Ramos (cell line): ENCODE measurements at regions not wholly inside any gene's neighbourhood (a gene's known extent, or its start where the extent isn't known, plus 50 kb on each side); places are given as distances from the start of the nearest gene placed in this dataset.

Experiments used
- in situ Hi-C: fragments of 300-500 bp; cut with MboI; formaldehyde crosslinking; loops from one replicate; pipeline ENCODE4 v1.14.3; 2022; ENCODE audit warnings: low sequenced_read_pairs; ENCODE audit not compliant: unreplicated experiment

- in situ Hi-C loops, result no loop called here
Measured at GRCh38 chr10:60728056-60728455, 50.2 kb upstream of the CDK1 start.

GRCh38 chr10:60726257-60726656 lies 52.0 kb upstream of the CDK1 start:
- in situ Hi-C loops, result no loop called here

DNA sequence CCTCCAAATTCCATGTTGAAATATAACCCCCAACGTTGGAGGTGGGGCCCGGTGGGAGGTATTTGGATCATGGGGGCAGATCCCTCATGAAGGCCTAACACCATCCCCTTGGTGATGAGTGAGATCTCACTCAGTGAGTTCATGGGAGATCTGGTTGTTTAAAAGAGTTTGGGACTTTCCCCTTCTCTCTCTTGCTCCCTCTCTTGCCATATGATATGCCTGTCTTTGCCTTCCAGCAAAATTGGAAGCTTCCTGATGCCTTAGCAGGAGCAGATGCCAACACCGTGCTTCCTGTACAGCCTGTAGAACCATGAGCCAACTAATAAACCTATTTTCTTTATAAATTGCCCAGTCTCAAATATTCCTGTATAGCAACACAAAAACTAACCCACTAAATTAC lies 55.7 kb upstream of the CDK1 start:
- in situ Hi-C loops, result no loop called here

DNA sequence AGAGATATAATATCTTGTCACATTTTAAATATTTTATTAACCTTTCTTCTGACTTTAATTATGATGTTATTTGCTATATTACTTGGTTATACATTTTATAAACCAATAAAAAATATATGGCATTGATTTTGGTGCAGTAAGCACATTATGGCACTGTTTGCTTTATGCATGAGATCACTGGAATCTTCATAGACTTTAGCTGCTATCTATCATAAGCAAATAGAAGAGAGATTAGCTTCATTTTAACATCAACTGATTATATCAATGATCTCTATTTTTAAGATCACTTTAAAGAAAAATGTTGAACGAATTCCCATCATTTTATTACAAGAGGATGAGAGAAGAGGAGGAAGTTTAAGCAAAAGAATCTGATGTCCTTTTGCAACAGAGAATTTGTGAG lies 58.6 kb upstream of the CDK1 start:
- in situ Hi-C loops, result no loop called here

- in situ Hi-C loops, result no loop called here
Measured at GRCh38 chr10:60718886-60719285, 59.4 kb upstream of the CDK1 start.

- in situ Hi-C loops, result no loop called here
Measured at GRCh38 chr10:60717852-60718251, 60.4 kb upstream of the CDK1 start.

- in situ Hi-C loops, result no loop called here
Measured at GRCh38 chr10:60714233-60714632, 64.0 kb upstream of the CDK1 start.

GRCh38 chr10:60711496-60711895 lies 66.8 kb upstream of the CDK1 start:
- in situ Hi-C loops, result no loop called here

DNA sequence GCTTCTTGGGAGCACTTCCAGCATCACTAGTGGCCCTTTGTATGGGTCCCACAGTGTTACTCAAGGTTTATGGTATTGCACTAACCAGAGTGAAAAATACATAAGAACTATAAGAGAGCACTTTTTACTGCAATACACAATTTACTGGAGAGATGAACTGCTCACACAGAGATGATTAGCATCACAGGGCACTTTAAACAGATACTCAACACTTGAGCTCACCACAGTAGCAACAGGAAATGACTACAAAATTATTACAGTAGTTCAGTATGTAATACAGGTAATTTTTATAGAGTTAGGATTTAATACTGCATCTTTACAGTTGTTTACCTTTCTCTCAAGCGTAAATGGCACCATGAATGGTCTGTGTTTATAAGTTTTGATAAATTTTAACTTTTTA lies 68.2 kb upstream of the CDK1 start:
- in situ Hi-C loops, result no loop called here

DNA sequence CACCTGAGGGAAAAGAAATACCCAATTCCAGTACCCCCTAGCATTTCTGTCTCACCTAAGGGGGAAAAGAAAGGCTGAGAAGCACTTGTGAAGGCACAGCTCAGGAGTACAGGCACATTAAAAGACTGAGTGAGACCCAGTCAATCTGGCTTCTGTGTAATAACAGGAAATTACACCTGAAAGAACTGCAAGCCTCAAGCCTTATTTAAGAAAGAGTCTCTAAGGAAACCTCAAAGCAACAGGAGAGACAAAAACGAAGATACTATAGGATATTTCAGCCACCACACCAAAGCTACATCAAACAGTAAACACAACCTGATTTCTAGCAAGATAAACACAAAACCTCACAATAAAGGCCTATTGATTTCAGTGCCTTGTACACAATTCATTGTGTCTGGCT lies 69.6 kb upstream of the CDK1 start:
- in situ Hi-C loops, result no loop called here

GRCh38 chr10:60707841-60708240 lies 70.4 kb upstream of the CDK1 start:
- in situ Hi-C loops, result no loop called here

DNA sequence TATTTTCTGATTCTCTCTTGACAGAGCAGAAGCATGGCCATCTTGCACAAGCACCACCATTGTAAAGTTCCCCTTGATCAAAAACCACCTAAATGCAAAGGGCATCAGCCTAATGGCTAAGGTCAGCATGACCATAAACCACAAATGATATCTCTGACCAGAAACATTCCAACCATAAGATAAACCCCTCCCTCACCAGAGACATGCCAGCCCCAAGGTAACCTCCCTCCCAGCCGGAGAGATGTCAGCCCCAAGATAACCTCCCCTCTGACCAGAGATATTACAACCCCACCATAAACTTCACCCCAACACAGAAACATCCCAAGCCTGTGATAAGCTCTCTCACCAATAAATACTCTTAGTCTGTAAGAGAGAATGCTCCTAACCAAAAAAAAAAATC lies 72.1 kb upstream of the CDK1 start:
- in situ Hi-C loops, result no loop called here

- in situ Hi-C loops, result no loop called here
Measured at GRCh38 chr10:60705376-60705775, 72.9 kb upstream of the CDK1 start.

DNA sequence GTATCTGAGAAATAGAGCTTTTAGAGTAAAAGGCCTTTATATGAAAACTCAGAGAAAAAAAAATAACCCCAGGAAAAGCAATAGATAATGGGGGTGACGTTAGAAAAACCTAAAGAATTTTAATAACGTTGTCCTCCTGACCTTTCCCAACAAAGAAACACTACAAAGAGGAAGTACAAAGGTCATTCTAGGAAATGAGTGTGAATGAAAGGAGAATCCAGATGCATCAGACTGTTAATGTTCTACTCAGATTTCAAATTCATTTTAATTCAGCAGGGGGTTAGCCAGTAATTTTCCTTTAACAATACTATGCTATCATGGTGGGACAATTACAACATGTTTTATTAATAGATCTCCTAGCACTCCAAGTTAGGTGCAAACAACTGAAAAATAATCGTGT lies 73.8 kb upstream of the CDK1 start:
- in situ Hi-C loops, result no loop called here

DNA sequence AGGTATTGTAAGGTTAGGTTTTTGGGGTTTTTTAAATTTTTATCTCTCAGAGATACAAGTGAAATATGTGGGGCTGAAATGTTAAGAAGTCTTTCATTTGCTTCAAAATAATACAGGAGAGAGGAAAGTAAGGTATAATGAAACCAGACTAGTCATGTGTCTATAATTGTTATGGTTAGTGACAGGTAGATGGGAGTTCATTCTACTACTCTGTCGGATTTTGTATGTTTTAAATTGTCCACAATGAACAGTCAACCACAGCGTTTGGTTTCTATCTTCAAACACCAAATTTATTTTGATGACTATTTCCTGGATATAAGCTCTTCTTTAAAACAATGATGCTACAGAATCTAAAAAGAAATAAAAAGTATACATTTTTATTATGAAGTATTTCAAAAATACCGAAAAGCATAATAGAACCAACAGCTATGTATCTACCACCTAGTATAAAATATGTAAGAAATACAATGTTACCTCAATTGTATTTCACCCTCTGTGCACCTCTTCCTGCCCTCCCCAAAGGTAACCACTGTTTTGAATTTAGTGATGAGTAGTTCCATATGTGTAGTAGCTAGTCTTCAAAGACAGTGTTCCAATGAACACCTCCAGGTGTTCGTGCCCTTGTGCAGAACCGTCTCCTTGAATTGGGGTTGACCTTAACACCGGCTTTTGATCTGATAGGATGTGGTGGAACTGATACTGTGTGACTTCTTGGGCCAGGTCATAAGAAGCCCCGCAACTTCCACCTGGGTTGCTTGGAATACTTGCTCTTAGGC lies 74.8 kb upstream of the CDK1 start:
- in situ Hi-C loops, result no loop called here

DNA sequence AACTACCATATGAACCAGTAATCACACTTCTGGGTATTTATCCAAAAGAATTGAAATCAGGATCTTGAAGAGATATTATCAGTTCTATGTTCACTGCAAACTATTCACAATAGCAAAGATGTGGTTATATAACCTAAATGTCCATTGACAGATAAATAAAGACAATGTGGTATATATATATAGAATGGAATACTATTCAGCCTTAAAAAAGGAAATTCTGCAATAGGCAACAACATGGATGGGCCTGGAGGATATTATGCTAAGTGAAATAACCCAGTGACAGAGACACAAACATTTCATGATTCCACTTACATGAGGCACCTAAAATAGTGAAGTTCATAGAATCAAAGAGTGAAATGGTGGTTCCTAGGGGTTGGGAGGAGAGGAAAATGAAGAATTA lies 90.6 kb upstream of the CDK1 start:
- in situ Hi-C loops, result no loop called here

DNA sequence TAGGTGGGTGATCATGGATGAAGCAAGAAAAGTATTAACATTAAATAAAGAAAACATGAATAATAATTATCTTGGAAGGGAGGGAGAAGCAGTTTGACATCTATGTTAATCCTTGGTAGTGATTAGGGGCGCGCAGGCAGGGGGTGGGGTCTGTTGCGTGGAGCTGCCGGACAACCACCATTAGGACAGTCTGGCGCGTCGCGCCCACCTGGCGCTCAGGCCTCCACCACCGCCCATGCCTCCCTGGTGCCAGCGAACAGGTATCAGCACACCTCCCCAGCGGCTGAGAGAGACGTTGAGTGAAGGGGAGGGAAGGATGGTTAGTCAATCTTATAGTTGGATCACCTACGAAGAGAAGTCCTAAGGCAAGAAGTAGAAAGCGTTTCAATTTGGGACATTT lies 94.2 kb upstream of the CDK1 start:
- in situ Hi-C loops, result no loop called here

- in situ Hi-C loops, result no loop called here
Measured at GRCh38 chr10:60681103-60681502, 97.2 kb upstream of the CDK1 start.

- in situ Hi-C loops, result no loop called here
Measured at GRCh38 chr10:60679388-60679990, 98.8 kb upstream of the CDK1 start.

- in situ Hi-C loops, result no loop called here
Measured at GRCh38 chr10:60678978-60679377, 99.3 kb upstream of the CDK1 start.

DNA sequence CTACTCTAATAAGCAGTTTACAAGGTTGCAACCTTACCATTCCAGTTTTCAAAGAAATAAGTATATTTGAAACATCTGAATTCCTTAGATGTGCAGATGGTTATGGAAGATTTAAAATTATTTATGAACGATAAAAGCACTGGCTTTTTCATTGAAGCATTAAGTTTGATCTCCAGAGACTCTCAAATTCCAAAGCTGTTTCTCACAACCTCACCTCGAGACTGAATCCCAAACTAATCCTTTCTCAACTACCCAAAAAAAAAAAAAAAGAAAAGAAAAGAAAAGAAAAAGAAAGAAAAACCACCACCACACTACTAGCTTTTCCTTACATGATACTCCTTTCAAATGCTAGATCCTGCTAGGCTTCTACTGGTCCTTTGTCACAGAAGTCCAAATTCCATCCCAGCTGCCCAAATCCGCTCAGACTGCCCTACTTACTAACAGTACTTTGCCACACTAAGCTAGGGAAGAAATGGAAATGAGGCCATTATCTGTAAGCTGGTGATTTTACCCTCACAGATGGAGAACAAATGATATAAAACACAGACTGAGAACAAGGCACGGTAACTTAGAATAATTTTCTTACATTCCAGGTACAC lies 100.6 kb upstream of the CDK1 start:
- in situ Hi-C loops, result no loop called here

- in situ Hi-C loops, result no loop called here
Measured at GRCh38 chr10:60675236-60675635, 103.0 kb upstream of the CDK1 start.
